Adrenal gland (tissue), 9 donors: ENCODE measurements at regions not wholly inside any gene's neighbourhood (a gene's known extent, or its start where the extent isn't known, plus 50 kb on each side); places are given as distances from the start of the nearest gene placed in this dataset.

Source experiments
- DNase-seq, 7 donors: peaks; one replicate each; pipeline ENCODE4 v3.0.0-alpha.2; 2019 to 2020
- H3K27ac ChIP-seq, 5 donors: fragments of 200-600 bp; sonication (generic) in 4 of 5; 1 replicate in 3 of 5; 2 replicates in 2 of 5; pipeline versions ENCODE4 v1.5.1 to v1.8.0; 2016 to 2020; ENCODE audit warnings: mild to moderate bottlenecking in 1 of 5
- H3K27me3 ChIP-seq: fragments of 200-600 bp; 2 replicates; pipeline ENCODE4 v1.8.0; 2021
- H3K36me3 ChIP-seq, 2 donors: fragments of 200-600 bp; replicated peaks in 1 of 2; 1 replicate in 1 of 2; 2 replicates in 1 of 2; pipeline versions ENCODE4 v1.5.1 to v1.8.0; 2018 to 2022
- H3K4me1 ChIP-seq, 2 donors: fragments of 200-600 bp; replicated peaks in 1 of 2; 1 replicate in 1 of 2; 2 replicates in 1 of 2; pipeline versions ENCODE4 v1.5.1 to v1.8.0; 2018 to 2021
- H3K4me3 ChIP-seq, 4 donors: fragments of 200-600 bp; sonication (generic) in 3 of 4; one replicate each; pipeline ENCODE4 v1.5.1; 2016 to 2018
- H3K9me3 ChIP-seq, 3 donors: fragments of 200-600 bp; sonication (generic) in 1 of 3; replicated peaks in 1 of 3; 1 replicate in 2 of 3; 2 replicates in 1 of 3; pipeline versions ENCODE4 v1.5.1 to v1.8.0; 2016 to 2021
- POLR2A ChIP-seq, 2 donors: fragments of 450-650 bp; IDR thresholded peaks; one replicate each; pipeline ENCODE4 v1.6.1; 2017; ENCODE audit warnings: antibody characterized with exemption in 2 of 2, mild to moderate bottlenecking in 2 of 2, moderate library complexity in 1 of 2
- WGBS, 4 donors: extraction: QIAGEN DNeasy Blood & Tissue Kit in 2 of 4; methylation state at CpG; one replicate each; pipeline versions ENCODE4 v1.1.5 to v1.1.7; 2013 to 2017; 5-methylcytosine and 5-hydroxymethylcytosine counted together
- intact Hi-C, 2 donors: fragments of 100-400 bp; cut with DNase I; formaldehyde crosslinking; loops; one replicate each; pipeline versions ENCODE4 v1.14.1 to v1.15.0; 2022 to 2023
- TF ChIP-seq, protein P1 (sequence below), 6 experiments: fragments of 450-650 bp in 4 of 6; fragments of 200-600 bp in 2 of 6; sonication (generic) in 1 of 6; IDR thresholded peaks; 1 replicate in 5 of 6; 2 replicates in 1 of 6; pipeline versions ENCODE4 v1.5.1 to v1.8.0; 2016 to 2021; ENCODE audit warnings: antibody characterized with exemption in 6 of 6, mild to moderate bottlenecking in 2 of 6, moderate library complexity in 1 of 6
- donor health status: healthy with polysubstance abuse.
- donor health status: Bipolar disorder and iron deficiency.
- donor health status: DM: yes; HTN: yes; CAD: no.
- donor health status: DM: no; HTN: no; CAD: no.
- donor health status: DM: no; HTN: no; CAD: no.

DNA sequence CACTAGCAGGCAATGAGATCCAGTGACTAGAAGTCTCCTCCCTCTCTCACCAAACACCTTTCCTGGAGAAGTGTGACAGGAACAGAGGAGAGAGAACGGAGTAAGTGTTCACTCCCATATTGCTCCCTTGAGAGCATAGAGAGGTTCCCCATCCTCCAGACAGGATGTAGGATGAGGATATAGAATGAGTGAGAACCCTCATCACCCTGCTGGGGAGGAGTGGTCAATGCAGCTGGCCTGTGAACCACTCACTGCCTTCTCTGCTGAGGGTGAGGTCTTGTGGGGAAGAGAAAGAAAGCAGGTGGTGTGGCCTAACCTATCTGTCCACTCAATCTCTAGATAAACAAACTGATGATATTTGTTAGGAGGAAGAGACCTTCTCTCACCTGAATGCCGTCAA lies 386.6 kb downstream of the PCDH20 start:
- no peak for TF ChIP-seq POLR2A (IDR thresholded peaks at IDR 0.05)
- TF ChIP-seq, protein P1, sequence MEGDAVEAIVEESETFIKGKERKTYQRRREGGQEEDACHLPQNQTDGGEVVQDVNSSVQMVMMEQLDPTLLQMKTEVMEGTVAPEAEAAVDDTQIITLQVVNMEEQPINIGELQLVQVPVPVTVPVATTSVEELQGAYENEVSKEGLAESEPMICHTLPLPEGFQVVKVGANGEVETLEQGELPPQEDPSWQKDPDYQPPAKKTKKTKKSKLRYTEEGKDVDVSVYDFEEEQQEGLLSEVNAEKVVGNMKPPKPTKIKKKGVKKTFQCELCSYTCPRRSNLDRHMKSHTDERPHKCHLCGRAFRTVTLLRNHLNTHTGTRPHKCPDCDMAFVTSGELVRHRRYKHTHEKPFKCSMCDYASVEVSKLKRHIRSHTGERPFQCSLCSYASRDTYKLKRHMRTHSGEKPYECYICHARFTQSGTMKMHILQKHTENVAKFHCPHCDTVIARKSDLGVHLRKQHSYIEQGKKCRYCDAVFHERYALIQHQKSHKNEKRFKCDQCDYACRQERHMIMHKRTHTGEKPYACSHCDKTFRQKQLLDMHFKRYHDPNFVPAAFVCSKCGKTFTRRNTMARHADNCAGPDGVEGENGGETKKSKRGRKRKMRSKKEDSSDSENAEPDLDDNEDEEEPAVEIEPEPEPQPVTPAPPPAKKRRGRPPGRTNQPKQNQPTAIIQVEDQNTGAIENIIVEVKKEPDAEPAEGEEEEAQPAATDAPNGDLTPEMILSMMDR (IDR thresholded peaks at IDR 0.05) = no peak
- H3K4me3 ChIP-seq = no peak overlapping the region
- no peaks in the 10 kb centered on the region for H3K9me3 ChIP-seq
- WGBS, 4 donors = 50 to 74% (median 69%) methylated on average over 2 of the region's 2 CpGs
- intact Hi-C loops = no loop called here
- no peak for DNase-seq
- H3K27me3 ChIP-seq = no peaks in the 10 kb centered on the region
- no peak overlapping the region for H3K27ac ChIP-seq
- no peaks in the 10 kb centered on the region for H3K4me1 ChIP-seq
- H3K36me3 ChIP-seq = no peaks in the 10 kb centered on the region

- Histone ChIP-seq H3K4me3 (no peak overlapping the region), H3K27ac (no peak overlapping the region), H3K4me1 (no peaks in the 10 kb centered on the region), H3K9me3 (no peaks in the 10 kb centered on the region), H3K27me3 (no peaks in the 10 kb centered on the region), H3K36me3 (no peaks in the 10 kb centered on the region)
- DNase-seq = no peak
- intact Hi-C loops = no loop called here
- no peak for TF ChIP-seq POLR2A (IDR thresholded peaks at IDR 0.05)
Observed at GRCh38 chr13:61024046-61024445, 391.6 kb downstream of the PCDH20 start.

DNA sequence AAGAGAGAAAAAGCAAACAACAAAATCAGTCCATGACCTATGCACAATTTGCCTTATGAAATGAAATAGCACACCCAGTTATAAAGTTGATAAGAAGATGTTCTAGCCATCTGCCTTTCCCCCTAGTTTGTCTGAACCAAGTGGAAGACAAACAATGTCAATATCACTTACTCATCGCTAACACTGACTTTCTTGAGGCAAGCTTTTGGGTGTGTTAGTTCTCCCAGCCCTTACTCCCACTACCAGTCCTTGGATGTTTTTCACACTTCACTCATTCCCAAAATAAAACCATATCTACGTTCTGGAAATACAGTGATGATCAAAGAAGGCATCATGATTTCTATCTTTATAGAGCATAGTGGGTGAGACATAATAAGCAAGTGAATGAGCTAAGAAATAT lies 393.8 kb downstream of the PCDH20 start:
- DNase-seq = no peak
- Histone ChIP-seq H3K27me3 (no peaks in the 10 kb centered on the region), H3K4me3 (no peak overlapping the region), H3K36me3 (no peaks in the 10 kb centered on the region), H3K27ac (no peak overlapping the region), H3K9me3 (no peaks in the 10 kb centered on the region), H3K4me1 (no peaks in the 10 kb centered on the region)
- 63 to 78% (median 73%) methylated on average over 2 of the region's 2 CpGs for WGBS, 4 donors
- intact Hi-C loops = no loop called here
- TF ChIP-seq, protein P1 (IDR thresholded peaks at IDR 0.05) = no peak
- TF ChIP-seq POLR2A (IDR thresholded peaks at IDR 0.05) = no peak

- H3K27me3 ChIP-seq = no peaks in the 10 kb centered on the region
- no peak for TF ChIP-seq POLR2A (IDR thresholded peaks at IDR 0.05)
- TF ChIP-seq, protein P1 (IDR thresholded peaks at IDR 0.05) = no peak
- 60 to 78% (median 71%) methylated on average over 2 of the region's 2 CpGs for WGBS, 4 donors
Observed at GRCh38 chr13:61013796-61014195, 401.9 kb downstream of the PCDH20 start.

GRCh38 chr13:61010358-61010757 lies 405.3 kb downstream of the PCDH20 start:
- no peaks in the 10 kb centered on the region for H3K4me1 ChIP-seq
- H3K4me3 ChIP-seq = no peak overlapping the region
- intact Hi-C loops = no loop called here
- H3K9me3 ChIP-seq = no peaks in the 10 kb centered on the region
- TF ChIP-seq, protein P1 (IDR thresholded peaks at IDR 0.05) = no peak
- no peak for DNase-seq
- no peaks in the 10 kb centered on the region for H3K27me3 ChIP-seq
- H3K27ac ChIP-seq = no peak overlapping the region
- H3K36me3 ChIP-seq = no peaks in the 10 kb centered on the region
- 62 to 72% (median 63%) methylated on average over 2 of the region's 2 CpGs for WGBS, 4 donors

More at GRCh38 chr13:61013796-61014195, 401.9 kb downstream of the PCDH20 start:
- intact Hi-C loops = no loop called here
- DNase-seq = no peak
- Histone ChIP-seq H3K4me3 (no peak overlapping the region), H3K36me3 (no peaks in the 10 kb centered on the region), H3K4me1 (no peaks in the 10 kb centered on the region), H3K27ac (no peak overlapping the region), H3K9me3 (no peaks in the 10 kb centered on the region)
